A549 (cell line): ENCODE measurements at regions not wholly inside any gene's neighbourhood (a gene's known extent, or its start where the extent isn't known, plus 50 kb on each side); places are given as distances from the start of the nearest gene placed in this dataset.

Experiments
- ATAC-seq, 2 experiments: fragments of 200-7000 bp in 1 of 2; fragments of >200 bp in 1 of 2; cut with Nextera tagmentation in 1 of 2; cut with Tn5 transposase in 1 of 2; 3 replicates each; pipeline versions ENCODE4 v1.8.0 to v1.9.1; 2018 to 2020; ENCODE audit warnings: mild to moderate bottlenecking in 1 of 2, moderate library complexity in 1 of 2
- CTCF ChIA-PET: fragments of 300-600 bp; sonication (Branson Sonifier 250); formaldehyde crosslinking; extraction: SDS; loops from one replicate; lab custom pipeline; 2021; ENCODE audit warnings: antibody characterized with exemption, inconsistent platforms; lab: Yijun Ruan, JAX
- POLR2A ChIA-PET: fragments of 350-600 bp; formaldehyde crosslinking; extraction: SDS; loops from one replicate; lab custom pipeline; 2021; ENCODE audit warnings: antibody characterized with exemption, inconsistent platforms; lab: Yijun Ruan, JAX
- DNase-seq, 2 experiments: peaks; one replicate each; pipeline versions ENCODE4 v3.0.0 to v3.0.0-alpha.2; 2011 to 2016; ENCODE audit warnings: low read depth in 1 of 2, low spot score in 1 of 2
- FAIRE-seq: peaks from 2 replicates; lab custom pipeline; 2011; peaks lifted over from hg19 to GRCh38; lab: Jason Lieb, UNC
- H3K27ac ChIP-seq, 2 experiments: fragments of >200 bp; sonication (Bioruptor Twin); formaldehyde crosslinking; 3 replicates each; pipeline ENCODE4 v1.5.1; 2016 to 2017
- H3K4me1 ChIP-seq: fragments of >200 bp; sonication (Bioruptor Twin); formaldehyde crosslinking; 3 replicates; pipeline ENCODE4 v1.6.1; 2016
- H3K4me2 ChIP-seq: fragments of >200 bp; sonication (Bioruptor Twin); formaldehyde crosslinking; 3 replicates; pipeline ENCODE4 v1.6.1; 2016
- H3K4me3 ChIP-seq: fragments of >200 bp; sonication (Bioruptor Twin); formaldehyde crosslinking; 3 replicates; pipeline ENCODE4 v1.5.1; 2016
- H3K9me3 ChIP-seq: fragments of >200 bp; sonication (Bioruptor Twin); formaldehyde crosslinking; 3 replicates; pipeline ENCODE4 v1.6.1; 2016
- BHLHE40 ChIP-seq: IDR thresholded peaks from 2 replicates; pipeline ENCODE4 v1.6.1; 2012; ENCODE audit warnings: low read depth, low read length, inconsistent platforms
- CBX8 ChIP-seq: fragments of 200-600 bp; sonication (generic); IDR thresholded peaks from 2 replicates; pipeline ENCODE4 v1.6.1; 2016
- CEBPB ChIP-seq, 2 experiments: fragments of >200 bp in 1 of 2; sonication (Bioruptor Twin) in 1 of 2; formaldehyde crosslinking in 1 of 2; IDR thresholded peaks; 2 replicates each; pipeline ENCODE4 v1.6.1; 2012 to 2016
- CHD2 ChIP-seq: fragments of 150-350 bp; IDR thresholded peaks from 2 replicates; pipeline ENCODE4 v1.6.1; 2014; ENCODE audit warnings: low read length; ENCODE audit not compliant: partially characterized antibody
- CHD4 ChIP-seq: fragments of 200-600 bp; sonication (generic); IDR thresholded peaks from 2 replicates; pipeline ENCODE4 v1.6.1; 2016; ENCODE audit warnings: antibody characterized with exemption, mild to moderate bottlenecking, borderline replicate concordance
- EHF ChIP-seq: fragments of 250-450 bp; sonication (Bioruptor Pico); IDR thresholded peaks from 2 replicates; pipeline ENCODE4 v1.5.0; 2020; ENCODE audit warnings: mild to moderate bottlenecking
- EP300 ChIP-seq, 2 experiments: fragments of >200 bp; sonication (Bioruptor Twin); formaldehyde crosslinking; IDR thresholded peaks; 2 replicates in 1 of 2; 3 replicates in 1 of 2; pipeline ENCODE4 v1.6.1; 2016 to 2017
- FOSL2 ChIP-seq, 2 experiments: fragments of 450-650 bp in 1 of 2; fragments of >200 bp in 1 of 2; sonication (Bioruptor Twin) in 1 of 2; formaldehyde crosslinking; IDR thresholded peaks; 2 replicates each; pipeline versions ENCODE4 v1.5.0 to v1.6.1; 2016 to 2020; ENCODE audit warnings: mild to moderate bottlenecking in 1 of 2, moderate library complexity in 1 of 2
- FOXS1 ChIP-seq: fragments of 250-450 bp; sonication (Bioruptor Pico); IDR thresholded peaks from 2 replicates; pipeline ENCODE4 v1.5.0; 2020; ENCODE audit warnings: mild to moderate bottlenecking, moderate library complexity
- HEYL ChIP-seq: fragments of 250-450 bp; sonication (Bioruptor Pico); IDR thresholded peaks from 2 replicates; pipeline ENCODE4 v1.8.0; 2021; ENCODE audit warnings: mild to moderate bottlenecking, moderate library complexity
- HOXA7 ChIP-seq: fragments of 250-450 bp; sonication (Bioruptor Pico); IDR thresholded peaks from 2 replicates; pipeline ENCODE4 v1.5.0; 2020; ENCODE audit warnings: mild to moderate bottlenecking, moderate library complexity
- MAFK ChIP-seq: fragments of 450-650 bp; IDR thresholded peaks from 2 replicates; pipeline ENCODE4 v1.6.1; 2014; ENCODE audit not compliant: partially characterized antibody
- MYC ChIP-seq: IDR thresholded peaks from 2 replicates; pipeline ENCODE4 v1.6.1; 2012; ENCODE audit warnings: mild to moderate bottlenecking, inconsistent platforms, low read length, improper control_type of control experiment, borderline replicate concordance
- NPAS2 ChIP-seq: fragments of 250-450 bp; sonication (Bioruptor Pico); IDR thresholded peaks from 2 replicates; pipeline ENCODE4 v1.8.0; 2022; ENCODE audit warnings: mild to moderate bottlenecking, moderate library complexity, borderline replicate concordance
- POLR2A ChIP-seq: IDR thresholded peaks from 2 replicates; pipeline ENCODE4 v1.6.1; 2012; ENCODE audit warnings: mild to moderate bottlenecking, low read length
- POLR2AphosphoS2 ChIP-seq: conservative IDR thresholded peaks from 2 replicates; pipeline ENCODE4 v1.6.1; 2012; ENCODE audit warnings: low read length, improper control_type of control experiment, inconsistent platforms
- RCOR1 ChIP-seq: fragments of 150-350 bp; IDR thresholded peaks from 2 replicates; pipeline ENCODE4 v1.6.1; 2014; ENCODE audit warnings: antibody characterized with exemption, low read length, low read depth
- RFX5 ChIP-seq: fragments of 450-650 bp; IDR thresholded peaks from 2 replicates; pipeline ENCODE4 v1.7.1; 2014; ENCODE audit warnings: antibody characterized with exemption, mild to moderate bottlenecking, moderate library complexity
- SREBF2 ChIP-seq: fragments of 450-650 bp; IDR thresholded peaks from 2 replicates; pipeline ENCODE4 v1.6.1; 2014; ENCODE audit warnings: mild to moderate bottlenecking, moderate library complexity
- TFCP2L1 ChIP-seq: fragments of 250-450 bp; sonication (Bioruptor Pico); IDR thresholded peaks from 2 replicates; pipeline ENCODE4 v1.5.0; 2021; ENCODE audit warnings: mild to moderate bottlenecking
- TP53 ChIP-seq: fragments of 250-450 bp; sonication (Bioruptor Pico); IDR thresholded peaks from 2 replicates; pipeline ENCODE4 v1.5.0; 2021; ENCODE audit warnings: mild to moderate bottlenecking, moderate library complexity
- ZFP36 ChIP-seq: fragments of 450-650 bp; IDR thresholded peaks from 2 replicates; pipeline ENCODE4 v1.6.1; 2014; ENCODE audit warnings: borderline replicate concordance; ENCODE audit not compliant: partially characterized antibody
- ZSCAN20 ChIP-seq: fragments of 250-450 bp; sonication (Bioruptor Pico); IDR thresholded peaks from 2 replicates; pipeline ENCODE4 v1.8.0; 2022; ENCODE audit warnings: mild to moderate bottlenecking, moderate library complexity
- WGBS: methylation state at CpG from one replicate; pipeline ENCODE4 v1.1.6; 2017; ENCODE audit errors: missing lambda C conversion rate; 5-methylcytosine and 5-hydroxymethylcytosine counted together
- TF ChIP-seq, protein P1 (sequence below): fragments of 450-650 bp; IDR thresholded peaks from 2 replicates; pipeline ENCODE4 v1.6.1; 2014; ENCODE audit warnings: antibody characterized with exemption
- TF ChIP-seq, protein P2 (sequence below): fragments of 250-450 bp; sonication (Bioruptor Pico); IDR thresholded peaks from 2 replicates; pipeline ENCODE4 v1.5.0; 2020; ENCODE audit warnings: low read depth, mild to moderate bottlenecking, moderate library complexity
- TF ChIP-seq, protein P3 (sequence below): fragments of >200 bp; sonication (Bioruptor Twin); formaldehyde crosslinking; IDR thresholded peaks from 3 replicates; pipeline ENCODE4 v1.5.1; 2016
- TF ChIP-seq, protein P4 (sequence below): fragments of 150-350 bp; IDR thresholded peaks from 2 replicates; pipeline ENCODE4 v1.6.1; 2014; ENCODE audit warnings: low read depth, mild to moderate bottlenecking, low read length
- TF ChIP-seq, protein P5 (sequence below): IDR thresholded peaks from 2 replicates; pipeline ENCODE4 v1.6.1; 2012; ENCODE audit warnings: low read depth, borderline replicate concordance

DNA sequence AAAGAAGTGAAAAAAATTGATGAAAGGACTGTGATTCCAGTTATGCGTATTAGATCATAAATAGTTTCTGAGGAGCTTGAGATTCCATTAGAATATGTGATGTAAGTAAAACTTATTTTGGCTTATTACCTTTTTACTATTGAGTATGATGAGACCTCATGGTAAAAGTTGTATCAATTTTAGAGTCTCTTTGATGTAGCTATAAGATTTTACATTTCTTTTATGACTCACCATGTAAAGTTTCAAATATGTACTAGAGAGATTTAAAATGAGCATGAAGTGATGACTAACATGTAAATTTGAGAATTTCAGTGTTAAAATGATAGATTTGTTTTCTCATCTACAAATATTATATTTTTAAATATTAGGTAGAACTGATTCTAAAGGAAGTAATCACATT lies 276.5 kb downstream of the OTUD1 start:
- POLR2A ChIA-PET, result no interaction called here
- FAIRE-seq, result no peak
- TF ChIP-seq, protein P1, sequence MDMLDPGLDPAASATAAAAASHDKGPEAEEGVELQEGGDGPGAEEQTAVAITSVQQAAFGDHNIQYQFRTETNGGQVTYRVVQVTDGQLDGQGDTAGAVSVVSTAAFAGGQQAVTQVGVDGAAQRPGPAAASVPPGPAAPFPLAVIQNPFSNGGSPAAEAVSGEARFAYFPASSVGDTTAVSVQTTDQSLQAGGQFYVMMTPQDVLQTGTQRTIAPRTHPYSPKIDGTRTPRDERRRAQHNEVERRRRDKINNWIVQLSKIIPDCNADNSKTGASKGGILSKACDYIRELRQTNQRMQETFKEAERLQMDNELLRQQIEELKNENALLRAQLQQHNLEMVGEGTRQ, result no peak
- TF ChIP-seq FOSL2 (IDR thresholded peaks at IDR 0.05) (no peak), FOSL2 (CRISPR knock-in tag; IDR thresholded peaks at IDR 0.05) (0 out of 2 replicates have a peak, but pooled peaks have one; percentile 7)
- TF ChIP-seq, all 56 proteins: peak for 1
- no peaks in the 10 kb centered on the region for H3K9me3 ChIP-seq
- WGBS, result 86% methylated on average over 1 of the region's 1 CpG
- ATAC-seq, result no peak
- H3K4me1 ChIP-seq, result no peaks in the 10 kb centered on the region
- CTCF ChIA-PET, result interaction anchor here (1.2 to 1.3 kb wide), 2 partner anchors 185 to 803 kb away, joined by 3 read pairs; no protein-coding TSS in a partner anchor
- no peak overlapping the region for H3K27ac ChIP-seq
- no peak for DNase-seq
- H3K4me2 ChIP-seq, result no peak overlapping the region
- no peak overlapping the region for H3K4me3 ChIP-seq

DNA sequence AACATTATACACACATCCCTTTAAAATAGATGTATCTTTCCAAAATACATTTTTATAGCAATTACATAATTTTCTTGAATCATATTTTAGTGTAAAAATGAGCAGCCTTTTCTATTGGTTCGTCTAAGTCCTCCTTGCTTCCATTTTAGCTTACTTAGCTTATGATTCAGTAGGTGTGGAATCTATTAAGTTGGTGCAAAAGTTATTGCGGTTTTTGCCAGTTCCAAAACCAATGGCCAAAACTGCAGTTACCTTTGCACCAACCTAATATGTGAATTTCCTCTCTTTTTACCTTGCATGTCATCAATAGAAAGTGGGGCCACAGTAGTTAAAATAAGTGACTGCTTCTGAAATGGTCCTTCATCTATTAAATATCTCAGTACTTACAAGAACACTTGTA lies 279.0 kb downstream of the OTUD1 start:
- Histone ChIP-seq H3K4me1 (no peaks in the 10 kb centered on the region), H3K9me3 (no peaks in the 10 kb centered on the region), H3K4me2 (no peak overlapping the region)
- DNase-seq (no peak), ATAC-seq (no peak), FAIRE-seq (no peak)
- 3% methylated on average over 2 of the region's 2 CpGs for WGBS
- POLR2A ChIA-PET, result no interaction called here
- CTCF ChIA-PET, result no interaction called here
- no peak for TF ChIP-seq RFX5
- TF ChIP-seq, protein P2, sequence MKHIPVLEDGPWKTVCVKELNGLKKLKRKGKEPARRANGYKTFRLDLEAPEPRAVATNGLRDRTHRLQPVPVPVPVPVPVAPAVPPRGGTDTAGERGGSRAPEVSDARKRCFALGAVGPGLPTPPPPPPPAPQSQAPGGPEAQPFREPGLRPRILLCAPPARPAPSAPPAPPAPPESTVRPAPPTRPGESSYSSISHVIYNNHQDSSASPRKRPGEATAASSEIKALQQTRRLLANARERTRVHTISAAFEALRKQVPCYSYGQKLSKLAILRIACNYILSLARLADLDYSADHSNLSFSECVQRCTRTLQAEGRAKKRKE (CRISPR knock-in tag), result no peak
- no peak for TF ChIP-seq HOXA7 (CRISPR knock-in tag)
- TF ChIP-seq, all 56 proteins: peak for 0
- Histone ChIP-seq H3K27ac (no peak overlapping the region), H3K4me3 (no peak overlapping the region)

DNA sequence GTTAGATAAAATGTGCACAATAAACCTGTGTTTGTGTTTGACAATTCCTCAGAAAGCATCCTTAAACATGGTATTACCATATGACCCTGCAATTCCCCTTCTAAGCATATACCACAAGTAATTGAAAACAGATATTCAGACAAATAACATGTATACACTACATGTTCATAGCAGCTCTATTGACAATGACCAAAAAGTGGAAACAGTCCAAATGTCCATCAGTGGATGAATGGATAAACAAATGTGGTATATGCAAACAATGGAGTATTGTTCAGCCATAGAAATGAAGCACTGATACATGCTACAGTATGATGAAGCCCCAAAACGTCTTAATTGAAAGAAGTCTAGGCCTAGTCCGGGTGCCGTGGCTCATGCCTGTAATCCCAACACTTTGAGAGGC lies 280.1 kb downstream of the OTUD1 start:
- no peaks in the 10 kb centered on the region for H3K9me3 ChIP-seq
- H3K4me2 ChIP-seq, result no peak overlapping the region
- no peak overlapping the region for H3K4me3 ChIP-seq
- H3K4me1 ChIP-seq, result no peaks in the 10 kb centered on the region
- no peak for FAIRE-seq
- 0% methylated on average over 3 of the region's 3 CpGs for whole genome bisulfite sequencing
- ATAC-seq, result no peak
- POLR2A ChIA-PET, result no interaction called here
- DNase-seq, result no peak
- no peak for TF ChIP-seq MYC
- TF ChIP-seq ZSCAN20 (CRISPR knock-in tag), result no peak
- TF ChIP-seq, protein P3, sequence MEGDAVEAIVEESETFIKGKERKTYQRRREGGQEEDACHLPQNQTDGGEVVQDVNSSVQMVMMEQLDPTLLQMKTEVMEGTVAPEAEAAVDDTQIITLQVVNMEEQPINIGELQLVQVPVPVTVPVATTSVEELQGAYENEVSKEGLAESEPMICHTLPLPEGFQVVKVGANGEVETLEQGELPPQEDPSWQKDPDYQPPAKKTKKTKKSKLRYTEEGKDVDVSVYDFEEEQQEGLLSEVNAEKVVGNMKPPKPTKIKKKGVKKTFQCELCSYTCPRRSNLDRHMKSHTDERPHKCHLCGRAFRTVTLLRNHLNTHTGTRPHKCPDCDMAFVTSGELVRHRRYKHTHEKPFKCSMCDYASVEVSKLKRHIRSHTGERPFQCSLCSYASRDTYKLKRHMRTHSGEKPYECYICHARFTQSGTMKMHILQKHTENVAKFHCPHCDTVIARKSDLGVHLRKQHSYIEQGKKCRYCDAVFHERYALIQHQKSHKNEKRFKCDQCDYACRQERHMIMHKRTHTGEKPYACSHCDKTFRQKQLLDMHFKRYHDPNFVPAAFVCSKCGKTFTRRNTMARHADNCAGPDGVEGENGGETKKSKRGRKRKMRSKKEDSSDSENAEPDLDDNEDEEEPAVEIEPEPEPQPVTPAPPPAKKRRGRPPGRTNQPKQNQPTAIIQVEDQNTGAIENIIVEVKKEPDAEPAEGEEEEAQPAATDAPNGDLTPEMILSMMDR, result no peak
- TF ChIP-seq BHLHE40, result no peak
- TF ChIP-seq MAFK, result no peak
- TF ChIP-seq CHD2, result no peak
- TF ChIP-seq FOSL2 (IDR thresholded peaks at IDR 0.05), result no peak
- no peak for TF ChIP-seq FOSL2 (CRISPR knock-in tag; IDR thresholded peaks at IDR 0.05)
- TF ChIP-seq FOXS1 (CRISPR knock-in tag), result no peak
- TF ChIP-seq TFCP2L1 (CRISPR knock-in tag), result no peak
- TF ChIP-seq RCOR1, result no peak
- no peak for TF ChIP-seq EP300 (IDR thresholded peaks at IDR 0.05)
- TF ChIP-seq SREBF2, result no peak
- TF ChIP-seq TP53, result no peak
- H3K27ac ChIP-seq, result no peak overlapping the region
- CTCF ChIA-PET, result no interaction called here

DNA sequence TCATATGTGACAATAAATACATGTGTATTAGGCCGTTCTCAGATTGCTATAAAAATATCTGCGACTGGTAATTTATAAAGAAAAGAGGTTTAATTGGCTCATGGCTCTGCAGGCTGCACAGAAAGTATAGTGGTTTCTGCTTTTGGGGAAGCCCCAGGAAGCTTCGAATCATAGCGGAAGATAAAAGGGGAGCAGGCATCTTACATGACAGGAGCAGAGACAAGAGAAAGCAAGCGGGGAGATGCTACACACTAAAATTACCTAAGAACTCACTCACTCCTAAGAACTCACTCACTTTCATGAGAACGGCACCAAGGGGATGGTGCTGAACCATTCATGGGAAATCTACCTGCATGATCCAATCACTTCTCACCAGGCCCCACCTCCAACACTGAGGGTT lies 284.9 kb downstream of the OTUD1 start:
- CTCF ChIA-PET, result interaction anchor here (0.9 kb wide), 1 partner anchor 566 kb away, joined by 3 read pairs; no protein-coding TSS in a partner anchor
- no peak overlapping the region for H3K27ac ChIP-seq
- no peak for TF ChIP-seq NPAS2 (CRISPR knock-in tag)
- no peak for TF ChIP-seq CHD4
- TF ChIP-seq, protein P4, sequence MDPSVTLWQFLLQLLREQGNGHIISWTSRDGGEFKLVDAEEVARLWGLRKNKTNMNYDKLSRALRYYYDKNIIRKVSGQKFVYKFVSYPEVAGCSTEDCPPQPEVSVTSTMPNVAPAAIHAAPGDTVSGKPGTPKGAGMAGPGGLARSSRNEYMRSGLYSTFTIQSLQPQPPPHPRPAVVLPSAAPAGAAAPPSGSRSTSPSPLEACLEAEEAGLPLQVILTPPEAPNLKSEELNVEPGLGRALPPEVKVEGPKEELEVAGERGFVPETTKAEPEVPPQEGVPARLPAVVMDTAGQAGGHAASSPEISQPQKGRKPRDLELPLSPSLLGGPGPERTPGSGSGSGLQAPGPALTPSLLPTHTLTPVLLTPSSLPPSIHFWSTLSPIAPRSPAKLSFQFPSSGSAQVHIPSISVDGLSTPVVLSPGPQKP, result no peak
- TF ChIP-seq, protein P5, sequence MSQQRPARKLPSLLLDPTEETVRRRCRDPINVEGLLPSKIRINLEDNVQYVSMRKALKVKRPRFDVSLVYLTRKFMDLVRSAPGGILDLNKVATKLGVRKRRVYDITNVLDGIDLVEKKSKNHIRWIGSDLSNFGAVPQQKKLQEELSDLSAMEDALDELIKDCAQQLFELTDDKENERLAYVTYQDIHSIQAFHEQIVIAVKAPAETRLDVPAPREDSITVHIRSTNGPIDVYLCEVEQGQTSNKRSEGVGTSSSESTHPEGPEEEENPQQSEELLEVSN, result no peak
- no peak for TF ChIP-seq POLR2AphosphoS2
- TF ChIP-seq ZFP36, result no peak
- no peak for TF ChIP-seq CEBPB (IDR thresholded peaks at IDR 0.05)
- TF ChIP-seq MAFK, result no peak
- TF ChIP-seq HEYL (CRISPR knock-in tag), result no peak
- no peak for TF ChIP-seq CBX8
- TF ChIP-seq EHF, result no peak
- TF ChIP-seq MYC, result no peak
- TF ChIP-seq RFX5, result no peak
- no peak for TF ChIP-seq TP53
- no peak for TF ChIP-seq POLR2A

More for the DNA sequence above, 284.9 kb downstream of the OTUD1 start:
- 5% methylated on average over 6 of the region's 6 CpGs for WGBS
- DNase-seq (no peak), ATAC-seq (no peak), FAIRE-seq (no peak)
- POLR2A ChIA-PET, result no interaction called here
- no peaks in the 10 kb centered on the region for H3K9me3 ChIP-seq
- H3K4me3 ChIP-seq, result no peak overlapping the region
- H3K4me2 ChIP-seq, result no peak overlapping the region
- no peaks in the 10 kb centered on the region for H3K4me1 ChIP-seq
